Erythroblast (primary cell): ENCODE measurements at regions not wholly inside any gene's neighbourhood (a gene's known extent, or its start where the extent isn't known, plus 50 kb on each side); places are given as distances from the start of the nearest gene placed in this dataset.

Experiments used
- GATA1 ChIP-seq: IDR thresholded peaks from 2 replicates; pipeline ENCODE4 v1.6.1; 2011; ENCODE audit warnings: low read depth, mild to moderate bottlenecking, control low read depth, low read length, moderate library complexity
- POLR2A ChIP-seq: IDR thresholded peaks from 2 replicates; pipeline ENCODE4 v1.6.1; 2011; ENCODE audit warnings: mild to moderate bottlenecking, low read length

- TF ChIP-seq POLR2A (no peak), GATA1 (no peak)
These were observed 416.0 kb downstream of the SIPA1L2 start for GRCh38 chr1:232213928-232214327.
